Astrocyte (in vitro differentiated cells and primary cell): ENCODE measurements at regions not wholly inside any gene's neighbourhood (a gene's known extent, or its start where the extent isn't known, plus 50 kb on each side); places are given as distances from the start of the nearest gene placed in this dataset.

ENCODE experiments used
- DNase-seq: peaks from one replicate; pipeline ENCODE4 v3.0.0-alpha.2; 2010; ENCODE audit warnings: low read depth
- FAIRE-seq: peaks from 2 replicates; lab custom pipeline; 2011; peaks lifted over from hg19 to GRCh38; lab: Jason Lieb, UNC
- H2AFZ ChIP-seq: 2 replicates; pipeline ENCODE4 v1.6.0; 2012; ENCODE audit warnings: low read depth, low read length, inconsistent platforms
- H3K27ac ChIP-seq: 2 replicates; pipeline ENCODE4 v1.5.1; 2011; ENCODE audit warnings: low read depth, low read length, inconsistent platforms
- H3K27me3 ChIP-seq: 2 replicates; pipeline ENCODE4 v1.6.0; 2011; ENCODE audit warnings: low read length, inconsistent platforms; ENCODE audit not compliant: insufficient read depth
- H3K36me3 ChIP-seq: 2 replicates; pipeline ENCODE4 v1.5.1; 2011; ENCODE audit warnings: low read length, inconsistent platforms; ENCODE audit not compliant: insufficient read depth
- H3K4me1 ChIP-seq: 2 replicates; pipeline ENCODE4 v1.5.1; 2011; ENCODE audit warnings: low read length, inconsistent platforms; ENCODE audit not compliant: insufficient read depth
- H3K4me2 ChIP-seq: 2 replicates; pipeline ENCODE4 v1.6.0; 2012; ENCODE audit warnings: low read length, inconsistent platforms
- H3K4me3 ChIP-seq: 2 replicates; pipeline ENCODE4 v1.5.1; 2011; ENCODE audit warnings: low read depth, mild to moderate bottlenecking, low read length, inconsistent platforms; ENCODE audit not compliant: insufficient read depth
- H3K79me2 ChIP-seq: 2 replicates; pipeline ENCODE4 v1.6.0; 2012; ENCODE audit warnings: mild to moderate bottlenecking, low read length, inconsistent platforms; ENCODE audit not compliant: insufficient read depth
- H3K9ac ChIP-seq: 2 replicates; pipeline ENCODE4 v1.6.0; 2012; ENCODE audit warnings: mild to moderate bottlenecking, low read length, inconsistent platforms
- H3K9me3 ChIP-seq: 2 replicates; pipeline ENCODE4 v1.5.1; 2012; ENCODE audit warnings: low read depth, mild to moderate bottlenecking, low read length, inconsistent platforms; ENCODE audit not compliant: insufficient read depth
- H4K20me1 ChIP-seq: 2 replicates; pipeline ENCODE4 v1.6.0; 2012; ENCODE audit warnings: low read length, inconsistent platforms; ENCODE audit not compliant: insufficient read depth
- H3K27ac Mint-ChIP-seq: one replicate; pipeline ENCODE4 v1.8.0; 2021; ENCODE audit warnings: mild to moderate bottlenecking, mixed read lengths; ENCODE audit not compliant: unreplicated experiment
- H3K27me3 Mint-ChIP-seq: one replicate; pipeline ENCODE4 v1.8.0; 2021; ENCODE audit warnings: low read depth, mixed read lengths; ENCODE audit not compliant: unreplicated experiment
- H3K36me3 Mint-ChIP-seq: one replicate; pipeline ENCODE4 v1.8.0; 2021; ENCODE audit warnings: low read depth, mixed read lengths; ENCODE audit not compliant: unreplicated experiment
- H3K4me1 Mint-ChIP-seq: one replicate; pipeline ENCODE4 v1.8.0; 2021; ENCODE audit warnings: low read depth, mixed read lengths; ENCODE audit not compliant: unreplicated experiment
- H3K4me3 Mint-ChIP-seq: one replicate; pipeline ENCODE4 v1.8.0; 2021; ENCODE audit warnings: mild to moderate bottlenecking, moderate library complexity, mixed read lengths; ENCODE audit not compliant: unreplicated experiment
- H3K9me3 Mint-ChIP-seq: one replicate; pipeline ENCODE4 v1.8.0; 2021; ENCODE audit warnings: mild to moderate bottlenecking, mixed read lengths; ENCODE audit not compliant: unreplicated experiment
- EZH2 ChIP-seq: IDR thresholded peaks from 2 replicates; pipeline ENCODE4 v1.6.1; 2012; ENCODE audit warnings: mild to moderate bottlenecking, low read length, inconsistent platforms; ENCODE audit not compliant: insufficient read depth
- TF ChIP-seq, protein P1 (sequence below): IDR thresholded peaks from 2 replicates; pipeline ENCODE4 v1.5.1; 2011; ENCODE audit warnings: low read depth, mild to moderate bottlenecking, inconsistent platforms, low read length, moderate library complexity; ENCODE audit not compliant: insufficient read depth

DNA sequence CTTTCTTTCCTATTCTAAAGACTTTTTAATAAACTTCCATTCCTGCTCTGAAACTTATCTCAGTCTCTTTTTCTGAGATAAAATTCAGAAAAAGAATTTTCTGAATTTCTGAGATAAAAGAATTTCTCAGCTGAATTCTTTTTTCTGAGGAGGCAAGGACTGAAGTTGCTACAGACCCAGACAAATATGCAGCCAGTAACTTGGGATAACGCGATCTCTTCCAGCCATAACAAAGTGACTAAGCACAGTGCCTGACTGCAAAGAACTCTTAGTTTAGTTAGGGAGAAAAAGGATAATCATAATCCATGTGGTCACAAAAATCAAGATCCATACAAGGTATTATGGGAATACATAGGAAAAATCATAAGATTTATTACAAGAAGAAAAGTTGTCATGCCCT is 222.0 kb upstream of the GAP43 start:
- Mint-ChIP-seq H3K27ac (peak overlapping the region; percentile 98), H3K4me1 (peaks cover 41% of the 10 kb centered on the region), H3K9me3 (no peaks in the 10 kb centered on the region), H3K27me3 (no peaks in the 10 kb centered on the region), H3K36me3 (no peaks in the 10 kb centered on the region), H3K4me3 (no peak overlapping the region)
- H3K36me3 ChIP-seq, result no peaks in the 10 kb centered on the region
- H3K4me1 ChIP-seq, result peaks cover 45% of the 10 kb centered on the region
- no peak overlapping the region for H2AFZ ChIP-seq
- H3K4me2 ChIP-seq, result peak overlapping the region; percentile 66
- peak overlapping the region; percentile 87 for H3K9ac ChIP-seq
- no peaks in the 10 kb centered on the region for H3K79me2 ChIP-seq
- FAIRE-seq (peak; percentile 79), DNase-seq (peak; percentile 95)
- H4K20me1 ChIP-seq, result no peaks in the 10 kb centered on the region
- H3K27ac ChIP-seq, result peak overlapping the region; percentile 100
- H3K4me3 ChIP-seq, result peak overlapping the region; percentile 19
- TF ChIP-seq EZH2, result no peak
- TF ChIP-seq, protein P1, sequence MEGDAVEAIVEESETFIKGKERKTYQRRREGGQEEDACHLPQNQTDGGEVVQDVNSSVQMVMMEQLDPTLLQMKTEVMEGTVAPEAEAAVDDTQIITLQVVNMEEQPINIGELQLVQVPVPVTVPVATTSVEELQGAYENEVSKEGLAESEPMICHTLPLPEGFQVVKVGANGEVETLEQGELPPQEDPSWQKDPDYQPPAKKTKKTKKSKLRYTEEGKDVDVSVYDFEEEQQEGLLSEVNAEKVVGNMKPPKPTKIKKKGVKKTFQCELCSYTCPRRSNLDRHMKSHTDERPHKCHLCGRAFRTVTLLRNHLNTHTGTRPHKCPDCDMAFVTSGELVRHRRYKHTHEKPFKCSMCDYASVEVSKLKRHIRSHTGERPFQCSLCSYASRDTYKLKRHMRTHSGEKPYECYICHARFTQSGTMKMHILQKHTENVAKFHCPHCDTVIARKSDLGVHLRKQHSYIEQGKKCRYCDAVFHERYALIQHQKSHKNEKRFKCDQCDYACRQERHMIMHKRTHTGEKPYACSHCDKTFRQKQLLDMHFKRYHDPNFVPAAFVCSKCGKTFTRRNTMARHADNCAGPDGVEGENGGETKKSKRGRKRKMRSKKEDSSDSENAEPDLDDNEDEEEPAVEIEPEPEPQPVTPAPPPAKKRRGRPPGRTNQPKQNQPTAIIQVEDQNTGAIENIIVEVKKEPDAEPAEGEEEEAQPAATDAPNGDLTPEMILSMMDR, result no peak
- H3K9me3 ChIP-seq, result no peaks in the 10 kb centered on the region
- H3K27me3 ChIP-seq, result no peaks in the 10 kb centered on the region

DNA sequence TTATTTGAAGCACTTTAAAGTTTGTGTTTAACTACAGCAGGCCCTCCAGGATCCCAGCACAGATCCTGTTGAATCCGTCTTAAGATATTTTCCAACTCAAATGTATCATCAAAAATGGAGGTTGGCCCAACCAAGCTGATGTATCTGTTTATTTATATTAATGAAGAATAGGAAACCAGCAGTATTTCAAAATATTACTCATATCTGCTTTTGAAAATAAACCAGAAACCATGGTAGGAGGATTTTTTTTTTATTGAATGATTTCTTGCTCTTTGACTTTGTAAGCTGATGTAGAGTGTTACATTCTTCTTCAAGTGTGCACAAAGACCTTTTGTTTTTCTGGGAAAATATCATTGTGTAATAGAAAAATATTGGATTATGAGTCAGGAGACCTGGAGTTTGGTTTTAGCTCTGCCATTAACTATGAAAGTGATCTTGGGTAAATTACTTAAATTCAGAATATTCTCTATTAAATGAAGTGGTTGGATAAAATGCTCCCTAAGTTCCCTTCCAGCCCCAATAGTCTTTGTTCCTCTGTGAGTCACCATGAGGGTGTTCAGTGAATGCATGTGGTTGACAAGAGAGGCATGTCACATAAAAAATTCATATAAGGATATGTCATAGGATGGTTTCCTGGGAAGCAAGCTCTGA is 221.3 kb upstream of the GAP43 start:
- no peaks in the 10 kb centered on the region for H3K36me3 Mint-ChIP-seq
- no peak overlapping the region for H3K4me3 Mint-ChIP-seq
- H3K27ac ChIP-seq, result peak overlapping the region; percentile 100
- H3K27ac Mint-ChIP-seq, result peak overlapping the region; percentile 98
- FAIRE-seq (peak; percentile 29), DNase-seq (peak; percentile 94)
- H3K79me2 ChIP-seq, result no peaks in the 10 kb centered on the region
- no peak overlapping the region for H2AFZ ChIP-seq
- H4K20me1 ChIP-seq, result no peaks in the 10 kb centered on the region
- no peaks in the 10 kb centered on the region for H3K27me3 ChIP-seq
- H3K9me3 Mint-ChIP-seq, result no peaks in the 10 kb centered on the region
- peak overlapping the region; percentile 19 for H3K4me3 ChIP-seq
- peak overlapping the region; percentile 66 for H3K4me2 ChIP-seq
- peak overlapping the region; percentile 87 for H3K9ac ChIP-seq
- no peaks in the 10 kb centered on the region for H3K27me3 Mint-ChIP-seq
- TF ChIP-seq, protein P1, result no peak
- TF ChIP-seq EZH2, result no peak
- H3K4me1 ChIP-seq, result peaks cover 42% of the 10 kb centered on the region
- H3K9me3 ChIP-seq, result no peaks in the 10 kb centered on the region
- H3K36me3 ChIP-seq, result no peaks in the 10 kb centered on the region
- H3K4me1 Mint-ChIP-seq, result peaks cover 41% of the 10 kb centered on the region

DNA sequence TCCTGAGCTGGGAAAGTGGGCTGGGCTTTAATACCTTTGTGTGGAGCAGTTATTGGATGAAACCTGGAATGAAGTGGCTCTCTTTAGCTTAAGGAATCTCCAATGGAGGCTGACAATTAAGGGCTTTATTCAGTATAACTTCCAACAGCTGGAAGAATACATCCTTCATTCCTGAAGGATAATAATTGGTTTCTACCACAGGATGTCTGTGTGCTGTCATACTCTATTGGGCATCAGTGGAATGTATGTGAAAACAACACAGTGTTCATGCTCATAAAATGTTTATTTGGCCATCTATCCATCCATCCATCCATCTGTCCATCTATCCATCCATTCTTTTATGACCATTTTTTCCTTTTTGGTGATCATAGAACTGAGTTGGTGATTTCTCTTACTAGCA is 220.7 kb upstream of the GAP43 start:
- Histone ChIP-seq H3K27me3 (no peaks in the 10 kb centered on the region), H3K4me2 (peak overlapping the region; percentile 66), H3K36me3 (no peaks in the 10 kb centered on the region), H3K9ac (peak overlapping the region; percentile 87), H3K9me3 (no peaks in the 10 kb centered on the region), H3K27ac (peak overlapping the region; percentile 100), H3K79me2 (no peaks in the 10 kb centered on the region), H3K4me1 (peaks cover 38% of the 10 kb centered on the region), H3K4me3 (no peak overlapping the region), H4K20me1 (no peaks in the 10 kb centered on the region), H2AFZ (no peak overlapping the region)
- no peaks in the 10 kb centered on the region for H3K36me3 Mint-ChIP-seq
- H3K4me1 Mint-ChIP-seq, result peaks cover 41% of the 10 kb centered on the region
- DNase-seq (no peak), FAIRE-seq (peak; percentile 88)
- peak overlapping the region; percentile 98 for H3K27ac Mint-ChIP-seq
- no peak overlapping the region for H3K4me3 Mint-ChIP-seq
- no peaks in the 10 kb centered on the region for H3K27me3 Mint-ChIP-seq
- H3K9me3 Mint-ChIP-seq, result no peaks in the 10 kb centered on the region
- TF ChIP-seq, protein P1, result no peak
- no peak for TF ChIP-seq EZH2
